B cell (primary cell): ENCODE measurements at regions not wholly inside any gene's neighbourhood (a gene's known extent, or its start where the extent isn't known, plus 50 kb on each side); places are given as distances from the start of the nearest gene placed in this dataset.

ENCODE experiments used
- ATAC-seq: fragments of 200-7000 bp; cut with Tn5 transposase; one replicate; pipeline ENCODE4 v1.10.0; 2021; ENCODE audit warnings: low read depth, mild to moderate bottlenecking, moderate number of reproducible peaks, moderate library complexity
- CTCF ChIA-PET: fragments of 350-600 bp; sonication (Branson Sonifier 250); formaldehyde crosslinking; loops from one replicate; lab custom pipeline; 2021; ENCODE audit warnings: antibody characterized with exemption, inconsistent platforms; lab: Charles Lee
- POLR2A ChIA-PET: fragments of 350-600 bp; sonication (Branson Sonifier 250); formaldehyde crosslinking; loops from one replicate; lab custom pipeline; 2021; ENCODE audit warnings: antibody characterized with exemption; lab: Charles Lee
- DNase-seq: peaks from one replicate; pipeline ENCODE4 v3.0.0; 2013
- H2AFZ ChIP-seq: 2 replicates; pipeline ENCODE4 v1.6.1; 2012; ENCODE audit warnings: mild to moderate bottlenecking, low read depth, low read length; ENCODE audit not compliant: insufficient read depth, poor library complexity, severe bottlenecking
- H3K27ac ChIP-seq, 2 donors: 1 replicate in 1 of 2; 2 replicates in 1 of 2; pipeline ENCODE4 v1.5.1; 2012 to 2013; ENCODE audit warnings: low read length in 2 of 2, mild to moderate bottlenecking in 2 of 2, moderate library complexity in 1 of 2
- H3K27me3 ChIP-seq, 4 experiments: fragments of 200-600 bp in 1 of 4; sonication (generic) in 1 of 4; replicated peaks in 1 of 4; 1 replicate in 2 of 4; 2 replicates in 2 of 4; pipeline versions ENCODE4 v1.6.1 to v1.7.0; 2013 to 2016; ENCODE audit warnings: low read length in 3 of 4, mild to moderate bottlenecking in 2 of 4, mixed read lengths in 1 of 4, moderate library complexity in 1 of 4; ENCODE audit not compliant: insufficient read depth in 4 of 4, control insufficient read depth in 3 of 4; ENCODE audit errors: control extremely low read depth in 1 of 4
- H3K36me3 ChIP-seq, 2 experiments: replicated peaks in 1 of 2; 1 replicate in 1 of 2; 2 replicates in 1 of 2; pipeline versions ENCODE4 v1.6.1 to v1.7.1; 2013; ENCODE audit warnings: low read length in 1 of 2; ENCODE audit not compliant: insufficient read depth in 2 of 2, control insufficient read depth in 1 of 2; ENCODE audit errors: control extremely low read depth in 1 of 2, extremely low read depth in 1 of 2
- H3K4me1 ChIP-seq, 2 donors: fragments of 200-600 bp in 1 of 2; sonication (generic) in 1 of 2; 1 replicate in 1 of 2; 2 replicates in 1 of 2; pipeline versions ENCODE4 v1.5.1 to v1.6.1; 2013 to 2017; ENCODE audit warnings: low read length in 2 of 2; ENCODE audit not compliant: control insufficient read depth in 2 of 2, insufficient read depth in 2 of 2
- H3K4me2 ChIP-seq: replicated peaks from 2 replicates; pipeline ENCODE3; 2012; ENCODE audit warnings: mild to moderate bottlenecking, low read depth, low read length; ENCODE audit not compliant: poor library complexity, severe bottlenecking
- H3K4me3 ChIP-seq, 5 experiments: fragments of 200-600 bp in 1 of 5; sonication (generic) in 1 of 5; 1 replicate in 3 of 5; 2 replicates in 2 of 5; pipeline versions ENCODE4 v1.5.1 to v1.7.0; 2011 to 2016; ENCODE audit warnings: low read length in 4 of 5, mild to moderate bottlenecking in 4 of 5, low read depth in 2 of 5, control low read depth in 1 of 5, moderate library complexity in 1 of 5; ENCODE audit not compliant: insufficient read depth in 1 of 5; ENCODE audit errors: control extremely low read depth in 1 of 5, extremely low read depth in 1 of 5
- H3K79me2 ChIP-seq: fragments of 200-600 bp; sonication (generic); one replicate; pipeline ENCODE4 v1.6.0; 2016; ENCODE audit warnings: low read length; ENCODE audit not compliant: control insufficient read depth, insufficient read depth
- H3K9ac ChIP-seq: fragments of 200-600 bp; sonication (generic); 2 replicates; pipeline ENCODE4 v1.6.1; 2017; ENCODE audit warnings: mild to moderate bottlenecking, low read length, moderate library complexity
- H3K9me3 ChIP-seq, 3 donors: one replicate each; pipeline versions ENCODE4 v1.6.1 to v1.7.1; 2013; ENCODE audit warnings: low read length in 2 of 3; ENCODE audit not compliant: control insufficient read depth in 2 of 3, insufficient read depth in 1 of 3; ENCODE audit errors: control extremely low read depth in 1 of 3
- H4K20me1 ChIP-seq: 2 replicates; pipeline ENCODE4 v1.6.0; 2012; ENCODE audit warnings: mild to moderate bottlenecking, low read length; ENCODE audit not compliant: insufficient read depth, control insufficient read depth, poor library complexity, severe bottlenecking
- H3K27ac Mint-ChIP-seq: one replicate; pipeline ENCODE4 v1.8.0; 2021; ENCODE audit warnings: mixed read lengths
- H3K27me3 Mint-ChIP-seq: one replicate; pipeline ENCODE4 v1.8.0; 2021; ENCODE audit warnings: mixed read lengths
- H3K4me1 Mint-ChIP-seq: one replicate; pipeline ENCODE4 v1.8.0; 2021; ENCODE audit warnings: mixed read lengths
- H3K4me3 Mint-ChIP-seq: one replicate; pipeline ENCODE4 v1.8.0; 2021; ENCODE audit warnings: mixed read lengths
- H3K9me3 Mint-ChIP-seq: one replicate; pipeline ENCODE4 v1.8.0; 2022; ENCODE audit warnings: mixed read lengths; ENCODE audit not compliant: insufficient read depth
- CTCF ChIP-seq: fragments of 200-600 bp; IDR thresholded peaks from one replicate; pipeline ENCODE4 v1.8.0; 2022; ENCODE audit warnings: antibody characterized with exemption, mild to moderate bottlenecking
- EZH2 ChIP-seq: IDR thresholded peaks from 2 replicates; pipeline ENCODE4 v1.6.1; 2012; ENCODE audit warnings: borderline replicate concordance, low read depth, mild to moderate bottlenecking, moderate library complexity, low read length; ENCODE audit not compliant: insufficient read depth, poor library complexity, severe bottlenecking
- WGBS: methylation state at CpG from one replicate; pipeline ENCODE4 v1.1.5; 2013; ENCODE audit warnings: missing lambda C conversion rate; ENCODE audit not compliant: insufficient coverage; 5-methylcytosine and 5-hydroxymethylcytosine counted together
- intact Hi-C: fragments of 100-400 bp; cut with micrococcal nuclease; formaldehyde crosslinking; loops from one replicate; pipeline ENCODE4 v1.10.0; 2022

GRCh38 chr16:87542531-87543102, 49.8 kb upstream of the ZCCHC14 start:
- Histone ChIP-seq H3K4me2 (no peak overlapping the region), H2AFZ (no peak overlapping the region), H3K27ac (no peak overlapping the region), H3K9ac (no peak overlapping the region), H4K20me1 (no peaks in the 10 kb centered on the region), H3K4me3 (no peak overlapping the region), H3K27me3 (peaks cover 0 to 7% (median 0%) of the 10 kb centered on the region in 4 experiments), H3K36me3 (no peaks in the 10 kb centered on the region), H3K4me1 (no peaks in the 10 kb centered on the region), H3K79me2 (no peaks in the 10 kb centered on the region), H3K9me3 (peaks cover 0 to 26% (median 4%) of the 10 kb centered on the region in 3 donors)
- DNase-seq (no peak), ATAC-seq (no peak)
- intact Hi-C loops = no loop called here
- H3K27ac Mint-ChIP-seq = no peak overlapping the region
- POLR2A ChIA-PET = no interaction called here
- CTCF ChIA-PET = interaction anchor here (1.1 to 2.0 kb wide), 3 partner anchors 93 to 216 kb away, joined by 3 to 8 read pairs (median 4); no protein-coding TSS in a partner anchor
- TF ChIP-seq EZH2 (no peak), CTCF (no peak)
- H3K4me1 Mint-ChIP-seq = no peaks in the 10 kb centered on the region
- peaks cover 2% of the 10 kb centered on the region for H3K9me3 Mint-ChIP-seq
- H3K4me3 Mint-ChIP-seq = no peak overlapping the region
- peaks cover 50% of the 10 kb centered on the region for H3K27me3 Mint-ChIP-seq
- WGBS = 91% methylated on average over 16 of the region's 17 CpGs
